ENCODE measurements at regions not wholly inside any gene's neighbourhood (a gene's known extent, or its start where the extent isn't known, plus 50 kb on each side); places are given as distances from the start of the nearest gene placed in this dataset.

DNA sequence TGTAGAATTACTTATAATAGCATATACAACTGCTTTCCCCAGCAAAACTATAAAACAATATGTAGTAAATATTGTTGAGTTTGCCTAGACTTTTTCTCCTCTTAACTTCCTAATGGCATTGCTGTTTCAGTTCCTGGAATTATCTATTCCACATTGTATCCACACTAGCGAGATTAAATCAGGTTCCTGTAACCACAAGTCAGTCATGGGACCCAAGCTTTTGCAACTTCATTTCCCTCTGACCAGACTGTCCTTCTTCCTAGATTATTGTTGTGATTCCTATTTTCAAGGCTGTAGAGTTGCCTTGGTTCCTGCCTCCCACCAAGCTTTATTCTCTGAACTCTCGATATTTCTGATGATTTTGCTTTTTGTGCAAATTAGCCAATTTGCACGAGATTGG lies 173.3 kb upstream of the ZNF804B start (continued):
- no peak for TF ChIP-seq CHD7 (IDR thresholded peaks at IDR 0.05; ENCODE audit: insufficient replicate concordance, low read length)
- no peak for TF ChIP-seq POLR2AphosphoS5 (IDR thresholded peaks at IDR 0.05; ENCODE audit: low read depth, low read length)
- no peak for TF ChIP-seq KDM5A (IDR thresholded peaks at IDR 0.05; ENCODE audit: low read length)
- TF ChIP-seq GTF2F1 (IDR thresholded peaks at IDR 0.05; ENCODE audit: borderline replicate concordance, low read depth, low read length) = no peak
- TF ChIP-seq CHD1 (IDR thresholded peaks at IDR 0.05; ENCODE audit: low read depth, low read length) = no peak
